ENCODE measurements at regions not wholly inside any gene's neighbourhood (a gene's known extent, or its start where the extent isn't known, plus 50 kb on each side); places are given as distances from the start of the nearest gene placed in this dataset.

- TF ChIP-seq, protein P1, sequence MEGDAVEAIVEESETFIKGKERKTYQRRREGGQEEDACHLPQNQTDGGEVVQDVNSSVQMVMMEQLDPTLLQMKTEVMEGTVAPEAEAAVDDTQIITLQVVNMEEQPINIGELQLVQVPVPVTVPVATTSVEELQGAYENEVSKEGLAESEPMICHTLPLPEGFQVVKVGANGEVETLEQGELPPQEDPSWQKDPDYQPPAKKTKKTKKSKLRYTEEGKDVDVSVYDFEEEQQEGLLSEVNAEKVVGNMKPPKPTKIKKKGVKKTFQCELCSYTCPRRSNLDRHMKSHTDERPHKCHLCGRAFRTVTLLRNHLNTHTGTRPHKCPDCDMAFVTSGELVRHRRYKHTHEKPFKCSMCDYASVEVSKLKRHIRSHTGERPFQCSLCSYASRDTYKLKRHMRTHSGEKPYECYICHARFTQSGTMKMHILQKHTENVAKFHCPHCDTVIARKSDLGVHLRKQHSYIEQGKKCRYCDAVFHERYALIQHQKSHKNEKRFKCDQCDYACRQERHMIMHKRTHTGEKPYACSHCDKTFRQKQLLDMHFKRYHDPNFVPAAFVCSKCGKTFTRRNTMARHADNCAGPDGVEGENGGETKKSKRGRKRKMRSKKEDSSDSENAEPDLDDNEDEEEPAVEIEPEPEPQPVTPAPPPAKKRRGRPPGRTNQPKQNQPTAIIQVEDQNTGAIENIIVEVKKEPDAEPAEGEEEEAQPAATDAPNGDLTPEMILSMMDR (IDR thresholded peaks at IDR 0.05), result no peak
- TF ChIP-seq POLR2A (IDR thresholded peaks at IDR 0.05), result no peak
- DNase-seq, result no peak
- Histone ChIP-seq H3K4me1 (no peaks in the 10 kb centered on the region), H3K4me3 (replicated peaks in 1 of 3) (no peak overlapping the region), H3K27ac (no peak overlapping the region), H3K36me3 (no peaks in the 10 kb centered on the region), H3K27me3 (no peaks in the 10 kb centered on the region), H3K9me3 (no peaks in the 10 kb centered on the region)
- intact Hi-C loops (cut with DNase I), result no loop called here
- WGBS, 2 donors, result 75 to 79% methylated on average over 1 of the region's 1 CpG
Measured at GRCh38 chr14:30162066-30162465, 234.4 kb upstream of the PRKD1 start.

GRCh38 chr14:30165255-30165654 is 237.6 kb upstream of the PRKD1 start:
- intact Hi-C loops (cut with DNase I), result no loop called here
- no peak for DNase-seq
- Histone ChIP-seq H3K27ac (no peak overlapping the region), H3K27me3 (no peaks in the 10 kb centered on the region), H3K9me3 (no peaks in the 10 kb centered on the region), H3K4me1 (no peaks in the 10 kb centered on the region), H3K4me3 (replicated peaks in 1 of 3) (no peak overlapping the region), H3K36me3 (no peaks in the 10 kb centered on the region)
- TF ChIP-seq, protein P1 (IDR thresholded peaks at IDR 0.05), result no peak
- no peak for TF ChIP-seq POLR2A (IDR thresholded peaks at IDR 0.05)
- 92% methylated on average over 2 of the region's 2 CpGs for WGBS, 2 donors

- H3K27me3 ChIP-seq, result no peaks in the 10 kb centered on the region
- no peaks in the 10 kb centered on the region for H3K36me3 ChIP-seq
- no peak for TF ChIP-seq POLR2A (IDR thresholded peaks at IDR 0.05)
- TF ChIP-seq, protein P1 (IDR thresholded peaks at IDR 0.05), result no peak
- intact Hi-C loops (cut with DNase I), result no loop called here
- H3K4me1 ChIP-seq, result no peaks in the 10 kb centered on the region
- no peak for DNase-seq
- H3K27ac ChIP-seq, result no peak overlapping the region
- no peak overlapping the region for H3K4me3 ChIP-seq (replicated peaks in 1 of 3)
- 76 to 90% methylated on average over 1 of the region's 1 CpG for WGBS, 2 donors
- no peaks in the 10 kb centered on the region for H3K9me3 ChIP-seq
Measured at GRCh38 chr14:30177781-30178180, 250.1 kb upstream of the PRKD1 start.

- intact Hi-C loops (cut with DNase I), result no loop called here
Measured at GRCh38 chr14:30179381-30180130, 251.9 kb upstream of the PRKD1 start.

GRCh38 chr14:30180219-30180618 is 252.6 kb upstream of the PRKD1 start:
- no peak overlapping the region for H3K27ac ChIP-seq
- 67 to 68% methylated on average over 2 of the region's 2 CpGs for WGBS, 2 donors
- no peak for DNase-seq
- no peaks in the 10 kb centered on the region for H3K36me3 ChIP-seq
- TF ChIP-seq, protein P1 (IDR thresholded peaks at IDR 0.05), result no peak
- TF ChIP-seq POLR2A (IDR thresholded peaks at IDR 0.05), result no peak
- intact Hi-C loops (cut with DNase I), result no loop called here
- no peaks in the 10 kb centered on the region for H3K9me3 ChIP-seq
- H3K27me3 ChIP-seq, result no peaks in the 10 kb centered on the region
- H3K4me1 ChIP-seq, result no peaks in the 10 kb centered on the region
- H3K4me3 ChIP-seq (replicated peaks in 1 of 3), result no peak overlapping the region

More at GRCh38 chr14:30179381-30180130, 251.9 kb upstream of the PRKD1 start:
- H3K36me3 ChIP-seq, result no peaks in the 10 kb centered on the region
- H3K27me3 ChIP-seq, result no peaks in the 10 kb centered on the region
- H3K4me1 ChIP-seq, result no peaks in the 10 kb centered on the region
- H3K9me3 ChIP-seq, result no peaks in the 10 kb centered on the region
- 67 to 85% methylated on average over 4 of the region's 4 CpGs for WGBS, 2 donors
- H3K4me3 ChIP-seq (replicated peaks in 1 of 3), result no peak overlapping the region
- DNase-seq, result no peak
- H3K27ac ChIP-seq, result no peak overlapping the region
- TF ChIP-seq, protein P1 (IDR thresholded peaks at IDR 0.05), result no peak
- no peak for TF ChIP-seq POLR2A (IDR thresholded peaks at IDR 0.05)
